ENCODE measurements at regions not wholly inside any gene's neighbourhood (a gene's known extent, or its start where the extent isn't known, plus 50 kb on each side); places are given as distances from the start of the nearest gene placed in this dataset.
"Not testable (repeated sequence)": the region's sequence is repeated elsewhere in the genome, so short reads cannot be mapped to it uniquely, and the experiment has no call there.

GRCh38 chr4:78660559-78660958 is 109.0 kb downstream of the ANXA3 start:
- no peak for ATAC-seq (ENCODE audit: low FRiP score)
- Histone ChIP-seq H3K4me3 (ENCODE audit: low read length in 2 of 2) (no peak overlapping the region), H3K4me1 (ENCODE audit: control insufficient read depth in 1 of 2, insufficient read depth in 2 of 2, low read length in 2 of 2) (no peaks in the 10 kb centered on the region), H3K9me3 (ENCODE audit: control insufficient read depth, low read length) (no peaks in the 10 kb centered on the region), H3K36me3 (ENCODE audit: control insufficient read depth in 1 of 2, insufficient read depth in 2 of 2, low read length in 1 of 2) (no peaks in the 10 kb centered on the region), H3K27ac (ENCODE audit: low read depth in 1 of 2, low read length in 2 of 2) (no peak overlapping the region), H3K27me3 (ENCODE audit: control insufficient read depth in 1 of 2, insufficient read depth in 2 of 2, low read length in 1 of 2) (no peaks in the 10 kb centered on the region)
- no peak for DNase-seq
- 93 to 94% methylated on average over 4 of the region's 4 CpGs for WGBS, 2 donors
- intact Hi-C loops (cut with DNase I), result no loop called here

DNA sequence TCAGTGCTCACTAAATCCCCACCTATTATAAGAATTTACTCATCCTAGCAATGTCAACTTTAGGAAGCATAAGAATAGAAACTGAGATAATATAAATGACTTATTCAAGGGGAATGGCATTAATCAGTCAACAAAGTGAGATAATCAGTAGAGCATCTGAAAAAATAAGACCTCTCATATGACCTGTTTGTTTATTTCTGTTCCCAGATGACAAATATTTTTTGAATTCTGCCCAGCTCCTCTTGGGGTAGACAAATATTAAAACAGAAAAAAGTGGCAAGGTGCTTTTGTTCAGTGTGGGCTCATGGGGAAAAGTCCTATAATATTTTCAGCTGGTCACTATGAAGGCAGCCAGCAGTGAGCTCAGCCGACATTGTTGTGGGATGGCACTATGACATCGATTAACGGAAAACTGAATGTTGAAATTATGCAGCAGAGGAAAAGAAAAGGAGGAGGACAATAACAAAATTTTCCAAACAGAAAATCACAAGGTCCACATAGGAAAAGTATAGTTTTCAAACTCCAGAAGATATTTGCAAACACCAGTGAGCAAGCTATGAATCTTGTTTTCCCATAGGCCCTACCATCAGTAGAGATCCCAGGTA is 109.6 kb downstream of the ANXA3 start:
- intact Hi-C loops (cut with DNase I), result no loop called here
- no peaks in the 10 kb centered on the region for H3K27me3 ChIP-seq (ENCODE audit: control insufficient read depth in 1 of 2, insufficient read depth in 2 of 2, low read length in 1 of 2)
- H3K27ac ChIP-seq (ENCODE audit: low read depth in 1 of 2, low read length in 2 of 2), result no peak overlapping the region
- H3K4me3 ChIP-seq (ENCODE audit: low read length in 2 of 2), result no peak overlapping the region
- no peaks in the 10 kb centered on the region for H3K36me3 ChIP-seq (ENCODE audit: control insufficient read depth in 1 of 2, insufficient read depth in 2 of 2, low read length in 1 of 2)
- H3K4me1 ChIP-seq (ENCODE audit: control insufficient read depth in 1 of 2, insufficient read depth in 2 of 2, low read length in 2 of 2), result no peaks in the 10 kb centered on the region
- WGBS, 2 donors, result 89 to 90% methylated on average over 3 of the region's 3 CpGs
- H3K9me3 ChIP-seq (ENCODE audit: control insufficient read depth, low read length), result no peaks in the 10 kb centered on the region
- ATAC-seq (ENCODE audit: low FRiP score), result no peak
- no peak for DNase-seq

DNA sequence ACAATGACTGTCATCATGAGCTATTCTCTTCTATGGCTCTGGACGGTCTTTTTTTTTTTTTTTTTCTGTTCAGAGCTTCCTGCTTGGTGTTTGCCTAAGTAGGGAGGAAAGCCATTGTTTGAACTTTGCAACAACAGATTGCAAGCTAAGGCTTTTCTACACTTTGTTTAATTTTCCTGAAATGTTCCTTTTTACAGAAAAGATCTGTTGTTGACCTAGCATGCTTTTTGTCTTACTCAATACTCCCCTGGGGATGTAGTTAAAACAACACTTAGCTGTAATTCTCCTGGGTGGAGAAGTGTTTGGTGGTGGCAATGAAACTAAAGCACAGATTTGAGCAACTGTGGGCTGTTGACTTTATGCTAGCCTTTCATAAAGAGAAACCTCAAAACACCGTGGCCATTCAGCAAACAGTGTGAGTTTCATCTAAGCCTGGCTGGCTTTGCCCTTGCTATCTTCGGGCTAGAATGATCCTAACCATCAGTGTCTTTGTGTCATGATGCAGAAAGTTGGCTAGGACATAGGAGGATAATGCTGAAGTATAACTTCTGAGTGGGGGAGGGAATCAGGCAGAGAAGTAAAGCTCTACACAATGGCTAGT is 110.5 kb downstream of the ANXA3 start:
- Histone ChIP-seq H3K27me3 (ENCODE audit: control insufficient read depth in 1 of 2, insufficient read depth in 2 of 2, low read length in 1 of 2) (no peaks in the 10 kb centered on the region), H3K4me1 (ENCODE audit: control insufficient read depth in 1 of 2, insufficient read depth in 2 of 2, low read length in 2 of 2) (no peaks in the 10 kb centered on the region), H3K36me3 (ENCODE audit: control insufficient read depth in 1 of 2, insufficient read depth in 2 of 2, low read length in 1 of 2) (no peaks in the 10 kb centered on the region), H3K27ac (ENCODE audit: low read depth in 1 of 2, low read length in 2 of 2) (no peak overlapping the region), H3K4me3 (ENCODE audit: low read length in 2 of 2) (no peak overlapping the region), H3K9me3 (ENCODE audit: control insufficient read depth, low read length) (no peaks in the 10 kb centered on the region)
- intact Hi-C loops (cut with DNase I), result no loop called here
- ATAC-seq (ENCODE audit: low FRiP score) (no peak), DNase-seq (no peak)
- 31 to 38% methylated on average over 3 of the region's 3 CpGs for WGBS, 2 donors

GRCh38 chr4:78662658-78663057 is 111.1 kb downstream of the ANXA3 start:
- Histone ChIP-seq H3K4me3 (ENCODE audit: low read length in 2 of 2) (no peak overlapping the region), H3K27me3 (ENCODE audit: control insufficient read depth in 1 of 2, insufficient read depth in 2 of 2, low read length in 1 of 2) (no peaks in the 10 kb centered on the region), H3K36me3 (ENCODE audit: control insufficient read depth in 1 of 2, insufficient read depth in 2 of 2, low read length in 1 of 2) (no peaks in the 10 kb centered on the region), H3K4me1 (ENCODE audit: control insufficient read depth in 1 of 2, insufficient read depth in 2 of 2, low read length in 2 of 2) (no peaks in the 10 kb centered on the region), H3K9me3 (ENCODE audit: control insufficient read depth, low read length) (no peaks in the 10 kb centered on the region), H3K27ac (ENCODE audit: low read depth in 1 of 2, low read length in 2 of 2) (no peak overlapping the region)
- 88 to 97% methylated on average over 1 of the region's 1 CpG for WGBS, 2 donors
- intact Hi-C loops (cut with DNase I), result no loop called here
- DNase-seq, result no peak
- no peak for ATAC-seq (ENCODE audit: low FRiP score)

- 95 to 97% methylated on average over 5 of the region's 5 CpGs for WGBS, 2 donors
- H3K9me3 ChIP-seq (ENCODE audit: control insufficient read depth, low read length); H3K4me1 ChIP-seq (ENCODE audit: control insufficient read depth in 1 of 2, insufficient read depth in 2 of 2, low read length in 2 of 2); intact Hi-C loops (cut with DNase I); DNase-seq; H3K27ac ChIP-seq (ENCODE audit: low read depth in 1 of 2, low read length in 2 of 2); ATAC-seq (ENCODE audit: low FRiP score); H3K36me3 ChIP-seq (ENCODE audit: control insufficient read depth in 1 of 2, insufficient read depth in 2 of 2, low read length in 1 of 2); H3K4me3 ChIP-seq (ENCODE audit: low read length in 2 of 2); H3K27me3 ChIP-seq (ENCODE audit: control insufficient read depth in 1 of 2, insufficient read depth in 2 of 2, low read length in 1 of 2): not testable (repeated sequence)
Observed at GRCh38 chr4:78664296-78664695, 111.9 kb upstream of the BMP2K start.

GRCh38 chr4:78665216-78665770 is 110.9 kb upstream of the BMP2K start:
- Histone ChIP-seq H3K36me3 (ENCODE audit: control insufficient read depth in 1 of 2, insufficient read depth in 2 of 2, low read length in 1 of 2) (no peaks in the 10 kb centered on the region), H3K27me3 (ENCODE audit: control insufficient read depth in 1 of 2, insufficient read depth in 2 of 2, low read length in 1 of 2) (no peaks in the 10 kb centered on the region), H3K27ac (ENCODE audit: low read depth in 1 of 2, low read length in 2 of 2) (no peak overlapping the region), H3K4me1 (ENCODE audit: control insufficient read depth in 1 of 2, insufficient read depth in 2 of 2, low read length in 2 of 2) (no peaks in the 10 kb centered on the region), H3K4me3 (ENCODE audit: low read length in 2 of 2) (no peak overlapping the region), H3K9me3 (ENCODE audit: control insufficient read depth, low read length) (no peaks in the 10 kb centered on the region)
- intact Hi-C loops (cut with DNase I), result no loop called here
- DNase-seq (no peak), ATAC-seq (ENCODE audit: low FRiP score) (no peak)

GRCh38 chr4:78666830-78667258 is 109.3 kb upstream of the BMP2K start:
- Histone ChIP-seq H3K36me3 (ENCODE audit: control insufficient read depth in 1 of 2, insufficient read depth in 2 of 2, low read length in 1 of 2) (no peaks in the 10 kb centered on the region), H3K4me3 (ENCODE audit: low read length in 2 of 2) (no peak overlapping the region), H3K4me1 (ENCODE audit: control insufficient read depth in 1 of 2, insufficient read depth in 2 of 2, low read length in 2 of 2) (no peaks in the 10 kb centered on the region), H3K9me3 (ENCODE audit: control insufficient read depth, low read length) (no peaks in the 10 kb centered on the region), H3K27ac (ENCODE audit: low read depth in 1 of 2, low read length in 2 of 2) (no peak overlapping the region), H3K27me3 (ENCODE audit: control insufficient read depth in 1 of 2, insufficient read depth in 2 of 2, low read length in 1 of 2) (no peaks in the 10 kb centered on the region)
- no peak for DNase-seq
- ATAC-seq (ENCODE audit: low FRiP score), result no peak
- WGBS, 2 donors, result 82 to 85% methylated on average over 3 of the region's 3 CpGs
- intact Hi-C loops (cut with DNase I), result no loop called here

- H3K36me3 ChIP-seq (ENCODE audit: control insufficient read depth in 1 of 2, insufficient read depth in 2 of 2, low read length in 1 of 2), result no peaks in the 10 kb centered on the region
- intact Hi-C loops (cut with DNase I), result no loop called here
- ATAC-seq (ENCODE audit: low FRiP score), result no peak
- H3K27me3 ChIP-seq (ENCODE audit: control insufficient read depth in 1 of 2, insufficient read depth in 2 of 2, low read length in 1 of 2), result no peaks in the 10 kb centered on the region
- no peak overlapping the region for H3K27ac ChIP-seq (ENCODE audit: low read depth in 1 of 2, low read length in 2 of 2)
- no peak overlapping the region for H3K4me3 ChIP-seq (ENCODE audit: low read length in 2 of 2)
- H3K4me1 ChIP-seq (ENCODE audit: control insufficient read depth in 1 of 2, insufficient read depth in 2 of 2, low read length in 2 of 2), result no peaks in the 10 kb centered on the region
- 90 to 94% methylated on average over 3 of the region's 3 CpGs for WGBS, 2 donors
- DNase-seq, result no peak
- no peaks in the 10 kb centered on the region for H3K9me3 ChIP-seq (ENCODE audit: control insufficient read depth, low read length)
Observed at GRCh38 chr4:78667325-78667724, 108.8 kb upstream of the BMP2K start.

DNA sequence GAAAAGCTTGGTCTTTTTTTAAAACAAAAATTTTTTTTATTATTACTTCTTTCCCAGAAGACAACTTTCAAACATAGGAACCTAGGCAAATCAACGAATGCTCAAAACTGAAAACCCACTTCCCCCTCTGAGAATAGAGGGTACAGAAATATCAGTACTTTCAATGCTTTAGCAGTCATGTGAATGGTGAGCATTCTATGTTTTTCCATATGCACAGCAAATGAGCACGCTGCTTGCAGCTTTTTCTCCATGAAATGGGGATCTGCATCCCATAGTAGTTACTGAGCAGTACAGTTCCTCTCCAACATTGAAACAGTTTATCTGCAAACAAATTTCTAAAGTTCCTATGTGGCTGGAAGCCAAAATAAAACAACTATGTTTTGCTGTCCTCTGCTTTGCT is 108.4 kb upstream of the BMP2K start:
- Histone ChIP-seq H3K4me3 (ENCODE audit: low read length in 2 of 2) (no peak overlapping the region), H3K9me3 (ENCODE audit: control insufficient read depth, low read length) (no peaks in the 10 kb centered on the region), H3K27ac (ENCODE audit: low read depth in 1 of 2, low read length in 2 of 2) (no peak overlapping the region), H3K4me1 (ENCODE audit: control insufficient read depth in 1 of 2, insufficient read depth in 2 of 2, low read length in 2 of 2) (no peaks in the 10 kb centered on the region), H3K36me3 (ENCODE audit: control insufficient read depth in 1 of 2, insufficient read depth in 2 of 2, low read length in 1 of 2) (no peaks in the 10 kb centered on the region), H3K27me3 (ENCODE audit: control insufficient read depth in 1 of 2, insufficient read depth in 2 of 2, low read length in 1 of 2) (no peaks in the 10 kb centered on the region)
- 80 to 88% methylated on average over 2 of the region's 2 CpGs for WGBS, 2 donors
- ATAC-seq (ENCODE audit: low FRiP score) (no peak), DNase-seq (no peak)
- intact Hi-C loops (cut with DNase I), result no loop called here
